ENCODE measurements at regions not wholly inside any gene's neighbourhood (a gene's known extent, or its start where the extent isn't known, plus 50 kb on each side); places are given as distances from the start of the nearest gene placed in this dataset.

DNA sequence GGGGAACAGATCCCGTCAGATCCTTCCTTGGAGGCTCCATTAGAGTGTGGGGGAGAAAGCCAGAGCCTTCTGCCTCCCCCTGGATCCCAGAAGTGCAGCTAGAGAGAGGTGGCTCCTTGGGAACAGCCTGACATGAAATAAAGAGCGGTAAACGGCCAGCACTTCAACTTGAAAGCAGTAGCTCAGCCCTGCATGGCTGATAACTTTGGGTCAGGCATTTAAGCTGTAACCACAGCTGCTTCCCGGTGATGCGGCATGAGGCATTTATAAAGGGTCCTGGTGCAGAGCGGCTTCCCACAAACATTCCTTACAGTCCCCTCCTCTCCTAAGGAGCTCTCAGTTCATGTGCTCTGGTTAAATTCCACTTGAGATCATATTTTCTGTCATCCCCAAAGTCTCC, 960.3 kb downstream of the VRK1 start:
- TF ChIP-seq, protein P1, sequence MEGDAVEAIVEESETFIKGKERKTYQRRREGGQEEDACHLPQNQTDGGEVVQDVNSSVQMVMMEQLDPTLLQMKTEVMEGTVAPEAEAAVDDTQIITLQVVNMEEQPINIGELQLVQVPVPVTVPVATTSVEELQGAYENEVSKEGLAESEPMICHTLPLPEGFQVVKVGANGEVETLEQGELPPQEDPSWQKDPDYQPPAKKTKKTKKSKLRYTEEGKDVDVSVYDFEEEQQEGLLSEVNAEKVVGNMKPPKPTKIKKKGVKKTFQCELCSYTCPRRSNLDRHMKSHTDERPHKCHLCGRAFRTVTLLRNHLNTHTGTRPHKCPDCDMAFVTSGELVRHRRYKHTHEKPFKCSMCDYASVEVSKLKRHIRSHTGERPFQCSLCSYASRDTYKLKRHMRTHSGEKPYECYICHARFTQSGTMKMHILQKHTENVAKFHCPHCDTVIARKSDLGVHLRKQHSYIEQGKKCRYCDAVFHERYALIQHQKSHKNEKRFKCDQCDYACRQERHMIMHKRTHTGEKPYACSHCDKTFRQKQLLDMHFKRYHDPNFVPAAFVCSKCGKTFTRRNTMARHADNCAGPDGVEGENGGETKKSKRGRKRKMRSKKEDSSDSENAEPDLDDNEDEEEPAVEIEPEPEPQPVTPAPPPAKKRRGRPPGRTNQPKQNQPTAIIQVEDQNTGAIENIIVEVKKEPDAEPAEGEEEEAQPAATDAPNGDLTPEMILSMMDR (IDR thresholded peaks at IDR 0.05), result no peak
- H3K9me3 ChIP-seq, result no peaks in the 10 kb centered on the region
- no peaks in the 10 kb centered on the region for H3K4me1 ChIP-seq
- H3K4me3 ChIP-seq, result no peak overlapping the region
- DNase-seq, result no peak
- intact Hi-C loops (cut with DNase I; ENCODE audit: low total_unique reads), result no loop called here
- H3K36me3 ChIP-seq, result no peaks in the 10 kb centered on the region
- no peaks in the 10 kb centered on the region for H3K27me3 ChIP-seq
- H3K27ac ChIP-seq, result no peak overlapping the region

DNA sequence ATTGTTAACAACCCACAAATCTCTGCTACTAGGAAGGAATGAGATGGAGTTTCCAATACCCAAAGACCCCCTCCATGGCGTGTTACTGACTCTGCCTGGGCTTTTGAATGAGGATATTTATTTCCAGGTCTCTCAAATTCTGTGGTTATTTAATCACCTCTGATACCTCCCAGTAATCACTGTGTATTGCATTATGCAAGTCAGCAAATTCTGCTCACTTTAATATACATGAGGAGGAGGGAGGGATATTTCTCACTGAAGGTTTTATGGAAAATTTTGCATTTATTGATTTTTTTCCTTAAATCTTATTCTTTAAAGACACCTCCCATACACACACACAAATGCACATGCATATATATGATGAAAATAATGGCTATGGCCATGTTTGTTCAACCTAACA, 962.9 kb downstream of the VRK1 start:
- Histone ChIP-seq H3K9me3 (no peaks in the 10 kb centered on the region), H3K27me3 (no peaks in the 10 kb centered on the region), H3K4me3 (no peak overlapping the region), H3K36me3 (no peaks in the 10 kb centered on the region), H3K27ac (no peak overlapping the region), H3K4me1 (no peaks in the 10 kb centered on the region)
- DNase-seq, result no peak
- TF ChIP-seq, protein P1 (IDR thresholded peaks at IDR 0.05), result no peak
- intact Hi-C loops (cut with DNase I; ENCODE audit: low total_unique reads), result no loop called here

DNA sequence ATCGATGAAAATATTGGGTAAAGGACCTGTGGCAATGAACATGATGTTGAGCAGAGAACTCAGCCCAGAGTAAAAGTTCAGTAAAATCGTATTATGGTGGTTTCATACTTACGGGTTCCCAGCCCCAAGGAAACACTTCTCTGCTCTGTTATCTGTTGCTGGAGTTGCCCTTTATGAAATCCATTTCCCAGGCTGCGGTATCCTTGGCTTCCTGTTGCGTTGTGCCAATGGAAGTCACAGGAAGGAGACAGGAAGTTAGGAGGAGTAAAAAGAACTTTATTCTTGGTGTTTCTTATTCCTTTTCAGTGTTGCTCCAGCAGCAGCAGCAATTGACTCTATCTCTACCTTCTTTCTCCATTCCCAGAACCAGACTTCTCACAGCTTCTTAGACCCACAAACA, 965.2 kb downstream of the VRK1 start:
- intact Hi-C loops (cut with DNase I; ENCODE audit: low total_unique reads), result no loop called here
- no peak for DNase-seq
- TF ChIP-seq, protein P1 (IDR thresholded peaks at IDR 0.05), result no peak
- no peak overlapping the region for H3K4me3 ChIP-seq
- H3K9me3 ChIP-seq, result no peaks in the 10 kb centered on the region
- H3K36me3 ChIP-seq, result no peaks in the 10 kb centered on the region
- no peaks in the 10 kb centered on the region for H3K27me3 ChIP-seq
- no peaks in the 10 kb centered on the region for H3K4me1 ChIP-seq
- no peak overlapping the region for H3K27ac ChIP-seq

DNA sequence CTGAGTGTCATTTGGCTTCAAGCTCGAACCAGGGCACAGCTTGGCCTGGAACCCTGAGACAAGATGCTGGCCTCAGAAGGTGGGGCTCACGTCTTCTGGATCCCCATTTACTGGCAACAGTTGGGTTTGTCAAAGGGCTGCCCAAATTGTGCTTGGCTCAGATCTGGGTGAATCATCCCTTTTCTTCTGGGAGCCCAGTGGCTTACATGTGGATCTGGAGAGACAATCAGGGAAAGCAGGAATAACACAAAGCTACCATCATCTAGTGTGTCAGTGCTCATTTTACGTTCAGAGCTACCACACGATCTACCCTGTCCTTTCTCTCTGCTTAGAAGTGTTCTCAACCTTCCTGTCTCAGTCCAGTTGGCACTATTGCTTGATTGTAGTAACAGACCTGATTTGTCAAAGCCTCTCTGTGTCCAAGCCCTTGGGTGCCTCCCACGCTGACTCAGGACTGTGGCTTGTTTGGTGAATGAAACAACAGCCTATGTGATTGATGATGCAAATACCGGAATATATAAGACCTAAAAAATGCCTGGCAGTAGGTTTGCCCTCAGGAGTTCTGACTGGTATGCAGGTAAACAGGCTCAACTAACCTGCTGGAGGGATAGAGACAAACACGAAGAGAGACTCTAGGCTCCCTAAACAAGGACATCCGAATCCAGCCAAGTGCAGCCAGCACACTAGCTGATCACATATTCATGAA, 974.3 kb downstream of the VRK1 start:
- H3K36me3 ChIP-seq, result no peaks in the 10 kb centered on the region
- TF ChIP-seq, protein P1 (IDR thresholded peaks at IDR 0.05), result no peak
- no peaks in the 10 kb centered on the region for H3K27me3 ChIP-seq
- H3K9me3 ChIP-seq, result no peaks in the 10 kb centered on the region
- intact Hi-C loops (cut with DNase I; ENCODE audit: low total_unique reads), result no loop called here
- H3K27ac ChIP-seq, result no peak overlapping the region
- H3K4me1 ChIP-seq, result no peaks in the 10 kb centered on the region
- no peak overlapping the region for H3K4me3 ChIP-seq
- no peak for DNase-seq

DNA sequence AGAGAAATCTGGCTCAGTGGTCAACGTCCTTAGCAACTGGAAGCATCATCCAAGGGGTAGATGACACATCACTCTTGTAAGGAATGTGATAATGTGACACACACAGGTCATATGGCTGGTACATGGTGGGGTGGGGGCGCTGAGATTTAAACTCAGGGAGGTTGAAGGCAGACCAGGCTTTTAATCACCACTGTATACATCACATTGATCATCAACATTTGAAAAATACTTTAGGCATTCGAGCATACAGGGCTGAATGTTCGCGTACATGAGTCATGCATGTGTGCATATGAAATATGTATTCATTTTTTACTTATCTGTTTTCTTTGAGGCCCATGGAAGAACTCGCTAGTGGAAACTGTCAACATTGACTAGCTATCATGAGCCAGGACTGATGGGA, 976.4 kb downstream of the VRK1 start:
- Histone ChIP-seq H3K4me3 (no peak overlapping the region), H3K27ac (no peak overlapping the region)

More for the DNA sequence above, 976.4 kb downstream of the VRK1 start:
- no peaks in the 10 kb centered on the region for H3K4me1 ChIP-seq
- H3K27me3 ChIP-seq, result peaks cover 0 to 4% of the 10 kb centered on the region in 2 donors
- intact Hi-C loops (cut with DNase I; ENCODE audit: low total_unique reads), result no loop called here
- H3K9me3 ChIP-seq, result no peaks in the 10 kb centered on the region
- no peaks in the 10 kb centered on the region for H3K36me3 ChIP-seq
- TF ChIP-seq, protein P1 (IDR thresholded peaks at IDR 0.05), result no peak
- DNase-seq, result no peak
